ENCODE measurements at regions not wholly inside any gene's neighbourhood (a gene's known extent, or its start where the extent isn't known, plus 50 kb on each side); places are given as distances from the start of the nearest gene placed in this dataset.

DNA sequence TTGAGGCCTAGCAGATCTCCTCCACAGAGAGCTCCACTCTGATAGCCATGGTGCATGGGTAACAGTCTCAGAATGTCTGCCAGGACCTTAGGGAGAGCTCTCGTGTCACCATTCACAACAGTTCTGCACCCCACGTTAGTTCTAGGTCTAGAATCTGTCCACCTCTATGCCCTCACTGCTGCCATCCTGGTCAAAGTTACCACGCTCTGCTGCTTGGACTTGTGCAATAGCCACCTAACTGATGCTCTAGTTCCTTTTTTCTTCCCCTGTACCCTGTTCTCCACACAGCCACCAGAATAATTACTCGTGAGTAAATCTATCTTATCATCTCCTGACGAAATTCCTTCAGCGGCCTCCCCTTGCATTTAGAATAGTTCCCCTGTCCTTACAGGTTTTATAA lies 268.8 kb upstream of the GATB start:
- TF ChIP-seq, protein P1, sequence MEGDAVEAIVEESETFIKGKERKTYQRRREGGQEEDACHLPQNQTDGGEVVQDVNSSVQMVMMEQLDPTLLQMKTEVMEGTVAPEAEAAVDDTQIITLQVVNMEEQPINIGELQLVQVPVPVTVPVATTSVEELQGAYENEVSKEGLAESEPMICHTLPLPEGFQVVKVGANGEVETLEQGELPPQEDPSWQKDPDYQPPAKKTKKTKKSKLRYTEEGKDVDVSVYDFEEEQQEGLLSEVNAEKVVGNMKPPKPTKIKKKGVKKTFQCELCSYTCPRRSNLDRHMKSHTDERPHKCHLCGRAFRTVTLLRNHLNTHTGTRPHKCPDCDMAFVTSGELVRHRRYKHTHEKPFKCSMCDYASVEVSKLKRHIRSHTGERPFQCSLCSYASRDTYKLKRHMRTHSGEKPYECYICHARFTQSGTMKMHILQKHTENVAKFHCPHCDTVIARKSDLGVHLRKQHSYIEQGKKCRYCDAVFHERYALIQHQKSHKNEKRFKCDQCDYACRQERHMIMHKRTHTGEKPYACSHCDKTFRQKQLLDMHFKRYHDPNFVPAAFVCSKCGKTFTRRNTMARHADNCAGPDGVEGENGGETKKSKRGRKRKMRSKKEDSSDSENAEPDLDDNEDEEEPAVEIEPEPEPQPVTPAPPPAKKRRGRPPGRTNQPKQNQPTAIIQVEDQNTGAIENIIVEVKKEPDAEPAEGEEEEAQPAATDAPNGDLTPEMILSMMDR (IDR thresholded peaks at IDR 0.05) = no peak
- TF ChIP-seq POLR2AphosphoS5 (IDR thresholded peaks at IDR 0.05; ENCODE audit: insufficient read depth in 1 of 2, low read depth in 1 of 2) = no peak

Measured in vagina (tissue), 2 donors.